SU-DHL-6 (cell line): ENCODE measurements at regions not wholly inside any gene's neighbourhood (a gene's known extent, or its start where the extent isn't known, plus 50 kb on each side); places are given as distances from the start of the nearest gene placed in this dataset.

Experiments used
- EZH2phosphoT487 ChIP-seq: fragments of 200-600 bp; sonication (generic), shearing (Covaris generic); conservative IDR thresholded peaks from 2 replicates; pipeline ENCODE4 v1.6.1; 2018; ENCODE audit warnings: mild to moderate bottlenecking, antibody characterized with exemption, low read length, moderate library complexity, mixed read lengths
- TF ChIP-seq, protein P1 (sequence below): fragments of 200-600 bp; sonication (generic); IDR thresholded peaks from one replicate; pipeline ENCODE4 v1.5.1; 2017; ENCODE audit warnings: antibody characterized with exemption, mild to moderate bottlenecking, low read length, moderate library complexity; ENCODE audit not compliant: insufficient read depth, poor library complexity, severe bottlenecking

DNA sequence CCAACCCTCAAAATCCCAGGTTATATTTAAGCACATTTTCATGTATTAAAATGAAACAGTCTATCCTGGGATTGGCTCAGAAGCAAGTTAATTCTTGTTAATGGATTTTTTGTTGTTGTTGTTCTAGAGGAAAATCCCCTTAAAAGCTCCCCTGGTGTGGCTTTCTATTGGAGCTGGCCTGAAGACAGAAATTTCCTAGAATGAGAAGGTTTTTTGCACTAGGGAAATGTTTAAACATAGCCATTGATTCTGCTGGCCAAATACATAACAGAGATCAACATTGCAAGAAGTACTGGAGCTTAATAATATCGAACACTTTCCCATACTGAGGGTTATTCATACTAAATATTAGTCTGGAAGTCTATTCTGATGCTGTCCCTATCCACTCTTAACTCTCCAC, 148.8 kb upstream of the PCDH18 start:
- TF ChIP-seq, protein P1, sequence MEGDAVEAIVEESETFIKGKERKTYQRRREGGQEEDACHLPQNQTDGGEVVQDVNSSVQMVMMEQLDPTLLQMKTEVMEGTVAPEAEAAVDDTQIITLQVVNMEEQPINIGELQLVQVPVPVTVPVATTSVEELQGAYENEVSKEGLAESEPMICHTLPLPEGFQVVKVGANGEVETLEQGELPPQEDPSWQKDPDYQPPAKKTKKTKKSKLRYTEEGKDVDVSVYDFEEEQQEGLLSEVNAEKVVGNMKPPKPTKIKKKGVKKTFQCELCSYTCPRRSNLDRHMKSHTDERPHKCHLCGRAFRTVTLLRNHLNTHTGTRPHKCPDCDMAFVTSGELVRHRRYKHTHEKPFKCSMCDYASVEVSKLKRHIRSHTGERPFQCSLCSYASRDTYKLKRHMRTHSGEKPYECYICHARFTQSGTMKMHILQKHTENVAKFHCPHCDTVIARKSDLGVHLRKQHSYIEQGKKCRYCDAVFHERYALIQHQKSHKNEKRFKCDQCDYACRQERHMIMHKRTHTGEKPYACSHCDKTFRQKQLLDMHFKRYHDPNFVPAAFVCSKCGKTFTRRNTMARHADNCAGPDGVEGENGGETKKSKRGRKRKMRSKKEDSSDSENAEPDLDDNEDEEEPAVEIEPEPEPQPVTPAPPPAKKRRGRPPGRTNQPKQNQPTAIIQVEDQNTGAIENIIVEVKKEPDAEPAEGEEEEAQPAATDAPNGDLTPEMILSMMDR: no peak
- TF ChIP-seq EZH2phosphoT487: no peak
